VCaP (cell line): ENCODE measurements at regions not wholly inside any gene's neighbourhood (a gene's known extent, or its start where the extent isn't known, plus 50 kb on each side); places are given as distances from the start of the nearest gene placed in this dataset.
"Not testable (repeated sequence)": the region's sequence is repeated elsewhere in the genome, so short reads cannot be mapped to it uniquely, and the experiment has no call there.

Source experiments
- H3K27ac ChIP-seq: fragments of 450-650 bp; 2 replicates; pipeline ENCODE4 v1.5.1; 2017
- CTCF ChIP-seq: fragments of 450-650 bp; conservative IDR thresholded peaks from 2 replicates; pipeline ENCODE4 v1.5.1; 2017; ENCODE audit warnings: mild to moderate bottlenecking, moderate library complexity

- no peak for TF ChIP-seq CTCF
- H3K27ac ChIP-seq = no peak overlapping the region
These were observed 162.2 kb upstream of the SSTR1 start for GRCh38 chr14:38045461-38045860.

DNA sequence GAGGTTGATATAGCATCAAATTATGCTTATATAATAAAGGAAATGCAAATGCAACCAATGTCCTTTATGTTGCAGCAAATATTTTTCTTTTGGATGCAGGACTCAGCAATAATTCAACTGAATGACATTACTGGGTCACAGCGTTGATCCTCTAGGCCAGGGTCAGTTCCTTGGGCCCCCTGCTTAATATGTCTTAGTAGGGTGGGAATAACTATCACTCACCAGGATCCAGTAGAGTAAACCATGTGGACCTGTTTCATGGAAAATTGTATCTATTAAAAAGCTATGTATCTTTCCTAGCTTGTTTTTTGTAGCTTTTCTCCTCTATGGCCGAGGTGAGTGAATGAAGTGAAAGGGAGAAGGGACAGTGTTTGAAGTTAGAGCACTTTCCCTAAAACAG lies 161.5 kb upstream of the SSTR1 start:
- no peak for TF ChIP-seq CTCF

DNA sequence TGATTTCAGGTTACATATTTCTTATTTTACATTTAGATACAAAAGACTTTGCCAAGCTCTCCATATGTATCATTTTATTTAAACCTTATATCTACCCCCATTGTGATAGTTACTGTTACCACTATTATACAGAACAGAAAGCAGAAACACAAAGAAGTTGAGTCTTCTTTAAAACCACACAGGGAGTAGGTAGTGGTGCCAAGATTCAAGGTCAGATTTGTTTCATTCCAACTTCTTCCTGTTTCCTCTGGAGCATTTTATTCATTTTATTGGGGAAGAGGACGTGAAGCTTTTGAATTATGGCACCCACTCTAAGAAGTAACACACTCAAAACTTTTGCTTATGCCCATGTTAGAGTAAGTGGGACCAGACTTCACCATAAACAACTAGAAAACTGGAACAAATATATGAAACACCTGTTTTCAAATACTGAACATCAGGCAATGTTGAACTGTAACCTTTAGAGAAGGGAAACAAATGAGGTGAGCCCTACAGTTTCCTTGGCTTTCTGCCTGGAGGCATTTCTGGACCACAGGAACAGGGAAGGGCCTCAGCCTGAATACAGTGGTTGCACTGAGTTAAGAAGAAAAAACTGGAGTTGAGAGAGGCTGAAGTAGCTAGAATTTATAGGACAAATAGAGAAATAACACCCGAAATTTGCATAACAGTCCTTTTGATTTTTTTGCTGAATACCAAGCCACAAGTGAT lies 160.4 kb upstream of the SSTR1 start:
- TF ChIP-seq CTCF = no peak

More for the DNA sequence above, 161.5 kb upstream of the SSTR1 start:
- H3K27ac ChIP-seq = no peak overlapping the region

GRCh38 chr14:38053666-38054065 lies 154.0 kb upstream of the SSTR1 start:
- H3K27ac ChIP-seq = no peak overlapping the region
- no peak for TF ChIP-seq CTCF

More for the DNA sequence above, 160.4 kb upstream of the SSTR1 start:
- no peak overlapping the region for H3K27ac ChIP-seq

- TF ChIP-seq CTCF = no peak
- H3K27ac ChIP-seq = no peak overlapping the region
These were observed 151.4 kb upstream of the SSTR1 start for GRCh38 chr14:38056270-38056669.

DNA sequence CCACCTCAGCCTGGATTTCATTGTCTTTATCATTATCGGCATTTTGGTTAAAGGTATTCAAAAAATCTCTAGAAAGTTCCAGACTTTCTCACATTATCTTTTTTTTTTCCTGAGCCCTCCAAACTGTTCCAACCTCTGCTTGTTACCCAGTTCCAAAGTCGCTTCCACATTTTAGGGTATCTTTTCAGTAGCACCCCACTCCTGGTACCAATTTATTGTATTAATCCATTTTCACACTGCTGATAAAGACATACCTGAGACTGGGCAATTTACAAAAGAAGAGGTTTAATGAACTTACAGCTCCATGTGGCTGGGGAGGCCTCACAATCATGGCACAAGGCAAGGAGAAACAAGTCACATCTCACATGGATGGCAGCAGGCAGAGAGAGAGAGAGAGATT lies 145.5 kb upstream of the SSTR1 start:
- not testable (repeated sequence) for H3K27ac ChIP-seq

GRCh38 chr14:38063711-38064320 lies 143.9 kb upstream of the SSTR1 start:
- no peak overlapping the region for H3K27ac ChIP-seq

More at GRCh38 chr14:38063711-38064320, 143.9 kb upstream of the SSTR1 start:
- TF ChIP-seq CTCF = no peak
